Activated CD8-positive, alpha-beta memory T cell treated with anti-CD3 and anti-CD28 coated beads for 4 hours (primary cell): ENCODE measurements at regions not wholly inside any gene's neighbourhood (a gene's known extent, or its start where the extent isn't known, plus 50 kb on each side); places are given as distances from the start of the nearest gene placed in this dataset.
A peak's percentile ranks its signal among the peaks of the same experiment; 100 is the strongest.

Experiments used
- DNase-seq, 2 donors: peaks; one replicate each; pipeline ENCODE4 v3.0.0-alpha.2; 2020; ENCODE audit warnings: low read depth in 2 of 2

GRCh38 chr6:130314271-130314670 lies 51.5 kb upstream of the TMEM200A start:
- no peak for DNase-seq

- DNase-seq, result no peak
Observed at GRCh38 chr6:130313206-130313605, 52.6 kb upstream of the TMEM200A start.

DNA sequence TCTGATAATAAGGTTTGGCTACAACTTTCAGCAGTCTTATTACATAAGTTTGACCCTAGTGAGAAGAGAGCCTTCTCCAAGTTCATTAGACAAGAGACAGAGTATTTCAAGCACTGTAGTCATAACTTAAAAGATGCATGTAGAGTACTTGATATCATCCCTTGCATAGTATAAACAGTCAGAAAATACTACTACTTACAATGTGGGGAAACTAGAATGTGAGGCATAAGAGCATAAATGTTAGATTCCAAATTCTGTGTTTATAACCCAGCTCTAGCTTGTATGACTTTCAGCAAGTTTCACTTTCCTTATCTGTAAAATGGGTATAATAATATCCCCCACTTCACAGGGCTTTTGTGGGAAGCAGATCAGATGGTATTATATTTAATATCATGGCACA lies 56.8 kb upstream of the TMEM200A start:
- DNase-seq, result no peak

DNA sequence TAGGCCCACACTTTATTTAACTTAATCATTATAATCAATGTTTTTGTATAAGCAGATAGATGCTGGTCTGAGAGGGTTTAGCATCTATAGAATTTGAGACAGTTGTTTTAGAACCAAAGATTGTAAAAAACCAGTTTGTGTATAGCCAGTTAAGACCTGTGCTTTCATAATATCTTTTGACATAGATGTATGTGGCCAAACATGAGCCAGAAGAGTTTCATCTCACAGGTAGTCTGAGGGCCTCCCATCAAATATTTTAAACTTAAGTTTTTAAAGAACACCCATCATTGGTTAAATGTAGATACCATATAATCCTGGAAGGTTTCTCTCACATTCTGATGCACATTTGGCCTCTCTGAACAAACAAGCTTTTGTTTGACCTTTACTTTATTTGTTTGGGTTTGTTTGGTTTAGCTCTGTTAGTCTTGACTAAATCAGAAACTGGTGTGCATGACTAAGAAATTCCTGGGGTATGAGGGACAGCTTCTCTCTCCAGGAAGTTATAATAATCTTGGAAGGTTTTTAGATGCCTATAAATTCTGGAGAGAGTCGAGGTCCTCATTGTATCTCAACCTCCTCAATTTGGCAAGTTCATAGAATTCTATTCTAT lies 58.0 kb upstream of the TMEM200A start:
- DNase-seq, result no peak

GRCh38 chr6:130306377-130306776 lies 59.4 kb upstream of the TMEM200A start:
- DNase-seq, result no peak

DNA sequence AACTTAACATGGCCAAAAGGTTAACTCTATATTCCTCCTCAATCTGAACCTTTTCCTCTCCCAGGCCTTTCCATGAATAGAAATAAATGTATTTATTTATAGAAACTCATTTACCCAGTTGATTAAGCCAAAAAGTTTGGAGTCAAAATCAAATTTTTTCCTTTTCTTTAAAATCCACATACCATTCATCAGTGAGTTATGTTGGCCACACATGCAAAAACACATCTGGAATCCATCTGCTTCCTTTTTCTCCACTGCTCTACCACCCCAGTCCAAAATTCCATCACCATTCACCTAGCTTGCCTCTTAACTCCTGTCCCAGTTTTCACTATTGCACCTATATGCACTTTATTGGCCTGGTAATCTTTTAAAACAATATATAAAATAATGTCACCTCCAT lies 62.4 kb upstream of the TMEM200A start:
- DNase-seq, result no peak

- no peak for DNase-seq
Observed at GRCh38 chr6:130298258-130298657, 67.6 kb upstream of the TMEM200A start.

DNA sequence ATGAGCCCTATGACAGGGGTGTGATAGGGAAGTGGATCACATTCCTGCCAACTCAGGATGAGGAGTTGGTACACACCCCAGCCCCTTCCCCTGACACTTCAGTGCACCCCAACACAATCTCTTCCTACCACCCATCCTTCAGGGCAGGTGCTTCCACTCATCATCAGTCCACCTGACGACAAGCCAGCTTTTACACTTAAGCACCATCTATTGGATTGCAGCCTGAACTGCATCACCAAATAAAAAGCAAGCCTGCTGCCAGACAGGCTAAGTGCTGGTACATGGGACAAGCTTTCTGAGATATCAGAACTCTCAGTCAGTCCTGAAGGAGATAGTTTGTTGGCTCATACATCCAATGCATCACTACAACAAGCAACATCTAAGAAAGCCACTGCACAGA lies 69.0 kb upstream of the TMEM200A start:
- no peak for DNase-seq

DNA sequence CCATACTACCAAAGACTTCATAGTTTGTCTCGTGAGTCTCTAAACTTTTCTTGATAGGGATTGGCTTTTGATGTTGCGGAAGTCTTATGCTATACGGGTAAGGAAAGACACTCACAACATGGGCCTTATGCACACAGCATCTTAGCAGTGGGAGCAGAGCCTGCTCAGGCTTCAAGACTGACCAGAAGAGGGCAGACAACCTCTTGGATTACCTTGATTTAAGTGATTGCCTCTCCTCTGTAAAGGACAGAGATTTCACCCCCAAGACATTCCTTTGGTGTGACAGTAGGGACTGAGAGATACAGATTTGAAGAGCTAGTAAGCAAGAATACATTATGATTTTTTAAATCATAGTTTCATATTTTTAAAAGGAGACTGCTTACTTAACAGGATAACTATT lies 71.0 kb upstream of the SAMD3 start:
- no peak for DNase-seq

- no peak for DNase-seq
Observed at GRCh38 chr6:130288065-130288464, 65.3 kb upstream of the SAMD3 start.

GRCh38 chr6:130282234-130282995 lies 59.7 kb upstream of the SAMD3 start:
- DNase-seq, result peak in 1 of 2 donors; percentile 10

DNA sequence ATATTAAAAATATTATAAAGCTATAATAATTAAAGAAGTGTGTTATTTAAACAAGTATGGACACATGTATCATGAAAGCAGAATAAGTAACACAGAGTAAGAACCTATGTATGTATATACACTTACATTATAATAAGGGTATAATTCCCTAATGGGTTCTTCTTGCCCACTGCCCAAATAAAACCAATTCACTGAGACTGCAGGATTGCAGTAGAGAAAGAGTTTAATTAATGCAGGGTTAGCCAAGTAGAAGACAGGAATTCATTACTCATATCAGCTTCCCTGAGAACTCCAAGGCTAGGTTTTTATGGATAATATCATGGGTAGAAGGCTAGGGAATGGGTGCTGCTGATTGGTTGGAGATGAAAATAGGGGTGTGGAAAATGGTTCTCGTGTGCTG lies 53.8 kb upstream of the SAMD3 start:
- DNase-seq, result no peak

DNA sequence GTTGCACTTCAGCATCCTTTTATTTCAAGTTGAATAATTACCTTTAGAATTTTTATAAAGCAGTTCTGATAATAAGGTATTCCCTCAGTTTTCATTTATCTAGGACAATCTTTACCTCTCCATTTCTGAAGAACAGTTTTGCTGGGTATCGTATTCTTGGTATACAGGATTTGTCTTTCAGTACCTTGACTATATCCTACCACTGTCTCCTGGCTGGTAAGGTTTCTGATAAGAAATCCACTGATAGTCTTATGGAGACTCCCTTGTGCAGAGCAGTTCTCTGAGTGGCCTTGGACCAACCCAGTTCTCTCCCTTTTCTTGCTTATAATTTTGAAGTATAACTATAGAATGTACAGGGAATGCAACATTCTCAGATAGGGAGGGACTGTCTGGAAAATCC lies 51.3 kb upstream of the SAMD3 start:
- DNase-seq, result no peak
